ENCODE measurements at regions not wholly inside any gene's neighbourhood (a gene's known extent, or its start where the extent isn't known, plus 50 kb on each side); places are given as distances from the start of the nearest gene placed in this dataset.

GRCh38 chr10:47214520-47214919 is 85.5 kb upstream of the GDF10 start:
- peaks cover 3% of the 10 kb centered on the region for H3K27me3 Mint-ChIP-seq
- POLR2A ChIA-PET: no interaction called here
- H3K4me1 Mint-ChIP-seq: no peaks in the 10 kb centered on the region
- TF ChIP-seq CTCF (IDR thresholded peaks at IDR 0.05): no peak
- peaks cover 6% of the 10 kb centered on the region for H3K9me3 Mint-ChIP-seq
- DNase-seq: no peak
- H3K36me3 Mint-ChIP-seq (ENCODE audit: low read depth): no peaks in the 10 kb centered on the region
- H3K4me3 Mint-ChIP-seq: no peak overlapping the region
- intact Hi-C loops (cut with micrococcal nuclease): no loop called here
- no peak overlapping the region for H3K27ac Mint-ChIP-seq
- no peak for ATAC-seq (ENCODE audit: low read depth)
- CTCF ChIA-PET: no interaction called here

DNA sequence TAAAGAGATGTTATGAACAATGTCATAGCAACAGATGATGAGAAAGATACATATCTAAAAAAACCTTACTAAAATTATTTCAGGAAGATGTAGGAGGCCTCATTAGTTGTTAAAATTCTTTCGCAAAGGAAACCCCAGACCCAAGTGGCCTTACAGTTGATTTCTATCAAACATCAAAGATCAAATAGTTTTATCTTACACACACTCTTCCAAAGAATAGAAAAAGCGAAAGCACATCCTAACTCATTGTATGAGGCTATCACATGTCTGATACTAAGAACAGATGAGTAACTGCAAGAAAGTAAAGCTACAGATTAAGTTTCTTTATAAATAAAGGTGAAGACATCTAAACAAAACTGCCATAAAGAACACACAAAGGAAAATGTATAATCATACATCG is 82.9 kb upstream of the GDF10 start:
- ATAC-seq (ENCODE audit: low read depth): no peak
- Mint-ChIP-seq H3K27me3 (peaks cover 3% of the 10 kb centered on the region), H3K27ac (no peak overlapping the region), H3K4me3 (no peak overlapping the region), H3K4me1 (no peaks in the 10 kb centered on the region), H3K36me3 (ENCODE audit: low read depth) (no peaks in the 10 kb centered on the region), H3K9me3 (peaks cover 4% of the 10 kb centered on the region)
- DNase-seq: no peak
- intact Hi-C loops (cut with micrococcal nuclease): no loop called here
- ChIA-PET CTCF (no interaction called here), POLR2A (no interaction called here)
- TF ChIP-seq CTCF (IDR thresholded peaks at IDR 0.05): no peak

GRCh38 chr10:47218803-47219202 is 81.2 kb upstream of the GDF10 start:
- no peak for ATAC-seq (ENCODE audit: low read depth)
- CTCF ChIA-PET: no interaction called here
- no peak overlapping the region for H3K27ac Mint-ChIP-seq

DNA sequence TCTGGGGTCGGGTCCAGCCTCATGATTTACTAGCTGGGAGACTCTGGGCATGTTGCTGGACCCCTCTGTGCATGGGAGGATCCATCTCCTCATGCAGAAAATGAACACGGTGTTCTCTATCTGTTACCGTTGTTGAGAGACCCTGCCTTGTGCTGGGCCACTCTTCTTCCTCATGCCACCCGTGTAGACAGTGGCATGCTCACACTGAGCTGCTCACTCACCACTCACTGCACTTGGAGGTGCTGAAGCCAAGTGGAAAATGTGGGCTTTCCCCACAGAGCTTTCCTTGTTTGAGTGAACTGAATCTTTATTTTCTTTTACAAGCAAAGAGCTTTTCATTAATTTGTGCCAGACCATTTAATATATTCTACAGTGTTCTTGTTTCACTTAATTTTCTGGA is 77.5 kb upstream of the GDF10 start:
- intact Hi-C loops (cut with micrococcal nuclease): no loop called here
- no peaks in the 10 kb centered on the region for H3K36me3 Mint-ChIP-seq (ENCODE audit: low read depth)
- H3K9me3 Mint-ChIP-seq: no peaks in the 10 kb centered on the region
- ATAC-seq (ENCODE audit: low read depth): no peak
- ChIA-PET POLR2A (no interaction called here), CTCF (no interaction called here)
- H3K27me3 Mint-ChIP-seq: no peaks in the 10 kb centered on the region
- H3K4me1 Mint-ChIP-seq: no peaks in the 10 kb centered on the region
- no peak for DNase-seq
- no peak overlapping the region for H3K4me3 Mint-ChIP-seq
- no peak for TF ChIP-seq CTCF (IDR thresholded peaks at IDR 0.05)
- no peak overlapping the region for H3K27ac Mint-ChIP-seq

More at GRCh38 chr10:47218803-47219202, 81.2 kb upstream of the GDF10 start:
- POLR2A ChIA-PET: no interaction called here
- Mint-ChIP-seq H3K36me3 (ENCODE audit: low read depth) (no peaks in the 10 kb centered on the region), H3K9me3 (no peaks in the 10 kb centered on the region), H3K4me1 (no peaks in the 10 kb centered on the region), H3K4me3 (no peak overlapping the region), H3K27me3 (peaks cover 3% of the 10 kb centered on the region)
- intact Hi-C loops (cut with micrococcal nuclease): no loop called here
- TF ChIP-seq CTCF (IDR thresholded peaks at IDR 0.05): no peak
- no peak for DNase-seq

DNA sequence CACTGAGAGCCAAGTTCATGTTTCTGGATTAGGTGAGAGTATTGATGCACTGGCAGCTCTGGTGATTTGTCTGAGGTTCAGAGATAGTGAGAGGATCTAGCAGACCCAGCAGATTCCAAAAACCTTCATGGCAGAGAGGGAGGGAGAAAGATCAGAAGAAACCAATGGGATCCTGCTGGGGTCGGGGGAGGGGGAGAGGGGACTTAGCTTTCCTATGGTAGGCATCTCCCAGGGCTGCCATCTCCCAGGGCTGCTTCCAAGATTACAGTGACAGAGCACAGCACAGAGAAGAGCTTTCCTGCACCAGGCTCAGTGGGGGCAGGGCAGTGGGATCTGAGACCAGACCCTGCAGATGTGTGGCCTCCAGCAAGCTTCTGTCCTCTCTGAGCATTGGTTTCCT is 76.8 kb upstream of the GDF10 start:
- TF ChIP-seq CTCF (IDR thresholded peaks at IDR 0.05): no peak

More for the DNA sequence above, 76.8 kb upstream of the GDF10 start:
- DNase-seq (no peak), ATAC-seq (ENCODE audit: low read depth) (no peak)
- no peaks in the 10 kb centered on the region for H3K4me1 Mint-ChIP-seq
- intact Hi-C loops (cut with micrococcal nuclease): no loop called here
- H3K27ac Mint-ChIP-seq: no peak overlapping the region
- ChIA-PET POLR2A (no interaction called here), CTCF (no interaction called here)
- H3K36me3 Mint-ChIP-seq (ENCODE audit: low read depth): no peaks in the 10 kb centered on the region
- H3K4me3 Mint-ChIP-seq: no peak overlapping the region
- no peaks in the 10 kb centered on the region for H3K9me3 Mint-ChIP-seq
- peaks cover 2% of the 10 kb centered on the region for H3K27me3 Mint-ChIP-seq

All from activated B cell treated with CpG ODN at 0.5 μM for 24 hours (primary cell).